Heart left ventricle (tissue), 13 donors: ENCODE measurements at regions not wholly inside any gene's neighbourhood (a gene's known extent, or its start where the extent isn't known, plus 50 kb on each side); places are given as distances from the start of the nearest gene placed in this dataset.

ENCODE experiments used
- CTCF ChIP-seq, 12 donors: fragments of 200-600 bp; sonication (generic) in 4 of 12; IDR thresholded peaks; one replicate each; pipeline versions ENCODE4 v1.5.0 to v1.8.0; 2018 to 2022; ENCODE audit warnings: antibody characterized with exemption in 12 of 12, mild to moderate bottlenecking in 5 of 12
- POLR2A ChIP-seq, 2 donors: fragments of 450-650 bp; IDR thresholded peaks; one replicate each; pipeline ENCODE4 v1.6.1; 2017; ENCODE audit warnings: antibody characterized with exemption in 2 of 2, mild to moderate bottlenecking in 2 of 2, moderate library complexity in 2 of 2
- donor health status: ischemic (EF 13 %, LVEDD 7.1; RV severe dilation, severe dysfunction).
- donor health status: DM: no; HTN: yes; CAD: no.
- donor health status: DM: no; HTN: no; CAD: no.
- donor health status: ischemic (EF 25% LVEDD 6.9; RV normal size, moderate dysfunction).
- donor health status: ischemic (EF 25% LVEDD 5.7; RV mildly dilated, moderate dysfunction).
- donor health status: ischemic (EF 35%, LVEDD 5.7; RV mildly dilated, moderate dysfunction).
- donor health status: nonischemic (EF 11% LVEDD 7.7; RV severe dilation, severe dysfunction).
- donor health status: DM: yes; HTN: yes; CAD: no.
- donor health status: PGD.
- donor health status: ischemic (EF 29% LVEDD 5.4; RV normal size, mild dysfunction).
- donor health status: nonischemic (EF 23%, LVEDD 6.1; RV moderate dilation, normal function).

GRCh38 chr6:54515713-54516112, 207.5 kb downstream of the TINAG start:
- TF ChIP-seq CTCF (IDR thresholded peaks at IDR 0.05) = no peak
- no peak for TF ChIP-seq POLR2A (IDR thresholded peaks at IDR 0.05)
